GM10266 (cell line): ENCODE measurements at regions not wholly inside any gene's neighbourhood (a gene's known extent, or its start where the extent isn't known, plus 50 kb on each side); places are given as distances from the start of the nearest gene placed in this dataset.

Source experiments
- DNase-seq: peaks from one replicate; pipeline ENCODE4 v3.0.0; 2012; ENCODE audit errors: extremely low spot score
- TF ChIP-seq, protein P1 (sequence below): IDR thresholded peaks from 2 replicates; pipeline ENCODE4 v1.5.1; 2012; ENCODE audit warnings: mild to moderate bottlenecking, low read depth; ENCODE audit not compliant: control insufficient read depth, insufficient read depth; ENCODE audit errors: missing control alignments

DNA sequence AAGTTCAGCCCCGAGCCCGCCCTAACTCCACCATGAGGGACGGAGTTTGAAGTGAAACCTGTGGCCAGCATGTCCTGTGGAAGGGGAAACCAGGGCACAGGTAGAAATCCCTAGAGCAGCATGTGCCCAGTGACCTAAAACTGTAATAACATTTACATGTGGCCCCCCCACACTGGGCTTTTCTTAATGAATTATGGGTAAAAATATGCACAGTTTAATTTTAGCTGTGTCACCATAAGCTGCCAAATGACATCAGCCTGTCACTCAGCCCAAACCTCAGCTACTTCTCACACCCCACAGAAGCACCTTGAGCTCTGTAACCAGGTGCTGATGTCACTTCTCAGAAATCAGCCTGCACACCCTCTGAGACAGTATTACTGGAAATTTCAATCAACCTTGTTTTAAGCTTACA lies 50.0 kb upstream of the SLC19A1 start:
- TF ChIP-seq, protein P1, sequence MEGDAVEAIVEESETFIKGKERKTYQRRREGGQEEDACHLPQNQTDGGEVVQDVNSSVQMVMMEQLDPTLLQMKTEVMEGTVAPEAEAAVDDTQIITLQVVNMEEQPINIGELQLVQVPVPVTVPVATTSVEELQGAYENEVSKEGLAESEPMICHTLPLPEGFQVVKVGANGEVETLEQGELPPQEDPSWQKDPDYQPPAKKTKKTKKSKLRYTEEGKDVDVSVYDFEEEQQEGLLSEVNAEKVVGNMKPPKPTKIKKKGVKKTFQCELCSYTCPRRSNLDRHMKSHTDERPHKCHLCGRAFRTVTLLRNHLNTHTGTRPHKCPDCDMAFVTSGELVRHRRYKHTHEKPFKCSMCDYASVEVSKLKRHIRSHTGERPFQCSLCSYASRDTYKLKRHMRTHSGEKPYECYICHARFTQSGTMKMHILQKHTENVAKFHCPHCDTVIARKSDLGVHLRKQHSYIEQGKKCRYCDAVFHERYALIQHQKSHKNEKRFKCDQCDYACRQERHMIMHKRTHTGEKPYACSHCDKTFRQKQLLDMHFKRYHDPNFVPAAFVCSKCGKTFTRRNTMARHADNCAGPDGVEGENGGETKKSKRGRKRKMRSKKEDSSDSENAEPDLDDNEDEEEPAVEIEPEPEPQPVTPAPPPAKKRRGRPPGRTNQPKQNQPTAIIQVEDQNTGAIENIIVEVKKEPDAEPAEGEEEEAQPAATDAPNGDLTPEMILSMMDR, result no peak
- peak; percentile 90 for DNase-seq

DNA sequence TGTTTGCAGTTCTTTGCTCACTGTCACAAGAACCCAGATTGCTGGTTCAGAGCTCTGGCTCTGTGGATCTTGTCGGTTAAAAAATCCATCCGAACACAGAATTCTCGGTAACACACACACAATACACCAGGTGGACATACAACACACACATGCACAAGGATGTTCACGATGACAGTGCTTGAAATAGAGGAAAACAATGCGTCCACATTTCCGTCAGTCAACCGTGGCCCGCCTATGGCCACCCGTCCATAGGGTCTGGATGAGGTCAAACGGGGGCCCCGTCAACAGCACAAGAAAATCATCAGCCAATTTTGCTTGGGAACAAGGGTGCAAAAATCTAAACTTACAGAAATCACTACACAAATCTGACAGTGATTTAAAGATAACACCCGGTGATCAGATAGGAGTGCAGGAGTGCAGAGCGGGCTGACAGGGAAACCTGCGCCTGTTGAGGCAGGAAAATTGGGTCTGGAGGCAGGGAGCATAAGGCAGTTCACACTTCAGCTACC lies 50.4 kb upstream of the SLC19A1 start:
- no peak for DNase-seq
- TF ChIP-seq, protein P1, result no peak

DNA sequence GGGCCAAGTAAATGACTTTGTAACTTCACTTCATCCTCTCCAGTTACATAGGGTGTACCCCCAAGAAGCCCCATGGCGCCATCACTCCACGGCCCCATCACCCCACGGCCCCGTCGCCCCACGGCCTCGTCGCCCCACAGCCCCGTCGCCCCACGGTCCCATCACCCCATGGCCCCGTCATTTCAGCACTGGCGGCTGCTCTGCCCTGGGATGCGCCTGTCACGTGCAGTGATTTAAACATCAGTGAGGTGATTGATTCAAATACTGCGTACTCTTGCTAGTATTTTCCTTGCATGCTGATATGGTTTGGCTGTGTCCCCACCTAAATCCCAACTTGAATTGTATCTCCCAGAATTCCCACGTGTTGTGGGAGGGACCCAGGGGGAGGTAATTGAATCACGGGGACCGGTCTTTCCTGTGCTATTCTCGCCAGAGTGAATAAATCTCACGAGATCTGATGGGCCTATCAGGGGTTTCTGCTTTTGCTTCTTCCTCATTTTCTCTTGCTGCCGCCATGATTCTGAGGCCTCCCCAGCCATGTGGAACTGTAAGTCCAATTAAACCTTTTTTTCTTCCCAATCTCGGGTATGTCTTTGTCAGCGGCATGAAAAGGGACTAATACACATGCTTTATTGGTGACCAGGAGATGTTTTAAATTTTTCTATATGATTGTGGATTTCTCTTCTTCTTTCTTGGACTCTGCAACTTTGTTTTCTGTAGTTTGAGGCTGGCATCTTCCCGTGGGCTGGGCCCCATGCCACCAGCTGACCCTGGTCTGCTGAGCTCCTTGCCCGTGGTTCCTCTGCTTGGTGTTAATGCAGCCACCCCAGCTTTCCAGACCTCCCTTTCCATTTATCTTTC lies 50.1 kb upstream of the PCBP3 start:
- TF ChIP-seq, protein P1, result no peak
- DNase-seq, result no peak
